GM10266 (cell line): ENCODE measurements at regions not wholly inside any gene's neighbourhood (a gene's known extent, or its start where the extent isn't known, plus 50 kb on each side); places are given as distances from the start of the nearest gene placed in this dataset.

Experiments used
- DNase-seq: peaks from one replicate; pipeline ENCODE4 v3.0.0; 2012; ENCODE audit errors: extremely low spot score
- CTCF ChIP-seq: IDR thresholded peaks from 2 replicates; pipeline ENCODE4 v1.5.1; 2012; ENCODE audit warnings: mild to moderate bottlenecking, low read depth; ENCODE audit not compliant: control insufficient read depth, insufficient read depth; ENCODE audit errors: missing control alignments

- TF ChIP-seq CTCF, result no peak
- no peak for DNase-seq
These were observed 176.0 kb upstream of the ZNF608 start for GRCh38 chr5:124922255-124922975.

- DNase-seq, result no peak
- no peak for TF ChIP-seq CTCF
These were observed 176.7 kb upstream of the ZNF608 start for GRCh38 chr5:124923131-124923530.

GRCh38 chr5:124924729-124925128 is 178.3 kb upstream of the ZNF608 start:
- TF ChIP-seq CTCF, result no peak
- DNase-seq, result no peak

GRCh38 chr5:124927735-124928134 is 181.3 kb upstream of the ZNF608 start:
- TF ChIP-seq CTCF, result no peak
- no peak for DNase-seq

GRCh38 chr5:124929000-124929399 is 182.6 kb upstream of the ZNF608 start:
- no peak for DNase-seq
- TF ChIP-seq CTCF, result no peak

- DNase-seq, result no peak
- TF ChIP-seq CTCF, result no peak
These were observed 186.6 kb upstream of the ZNF608 start for GRCh38 chr5:124932791-124933600.

GRCh38 chr5:124935065-124935464 is 188.6 kb upstream of the ZNF608 start:
- TF ChIP-seq CTCF, result no peak
- peak; percentile 24 for DNase-seq
